ENCODE measurements at regions not wholly inside any gene's neighbourhood (a gene's known extent, or its start where the extent isn't known, plus 50 kb on each side); places are given as distances from the start of the nearest gene placed in this dataset.

- POLR2A ChIA-PET, result no interaction called here
- TF ChIP-seq REST (IDR thresholded peaks at IDR 0.05; ENCODE audit: insufficient read depth in 1 of 2, low read depth in 2 of 2, low read length in 1 of 2), result no peak
- no peak for TF ChIP-seq POLR2AphosphoS5 (IDR thresholded peaks at IDR 0.05; ENCODE audit: low read depth, low read length)
- no peak for TF ChIP-seq TCF7L2 (IDR thresholded peaks at IDR 0.05; ENCODE audit: low read depth, low read length)
- TF ChIP-seq SIN3A (IDR thresholded peaks at IDR 0.05; ENCODE audit: borderline replicate concordance, insufficient read depth, low read depth, low read length), result no peak
- TF ChIP-seq CTCF (IDR thresholded peaks at IDR 0.05), result no peak
- Histone ChIP-seq H3K9me3 (ENCODE audit: control insufficient read depth, insufficient read depth, low read depth, low read length) (no peaks in the 10 kb centered on the region), H3K36me3 (ENCODE audit: control insufficient read depth, insufficient read depth, low read length) (no peaks in the 10 kb centered on the region), H3K4me1 (ENCODE audit: control insufficient read depth, insufficient read depth, low read length) (no peaks in the 10 kb centered on the region), H3K4me3 (ENCODE audit: low read depth in 2 of 2, low read length in 2 of 2) (no peak overlapping the region), H3K27ac (ENCODE audit: low read length) (no peak overlapping the region), H3K27me3 (ENCODE audit: control insufficient read depth, insufficient read depth, low read length) (no peaks in the 10 kb centered on the region)
- ATAC-seq (no peak), DNase-seq (ENCODE audit: low read depth, low spot score) (no peak)
- in situ Hi-C loops (cut with HindIII; ENCODE audit: low pct_unique_long_range_greater_than_20kb, low sequenced_read_pairs) (no loop called here), intact Hi-C loops (cut with micrococcal nuclease; ENCODE audit: unreplicated experiment) (no loop called here)
- BruUV-seq (replicated peaks), result no TSS peak
- CTCF ChIA-PET, result no interaction called here
These were observed 224.0 kb upstream of the PDE3A start for GRCh38 chr12:20144341-20144740.

GRCh38 chr12:20148241-20148640 lies 220.1 kb upstream of the PDE3A start:
- Histone ChIP-seq H3K4me1 (ENCODE audit: control insufficient read depth, insufficient read depth, low read length) (no peaks in the 10 kb centered on the region), H3K27ac (ENCODE audit: low read length) (no peak overlapping the region), H3K36me3 (ENCODE audit: control insufficient read depth, insufficient read depth, low read length) (no peaks in the 10 kb centered on the region), H3K4me3 (ENCODE audit: low read depth in 2 of 2, low read length in 2 of 2) (no peak overlapping the region), H3K27me3 (ENCODE audit: control insufficient read depth, insufficient read depth, low read length) (no peaks in the 10 kb centered on the region), H3K9me3 (ENCODE audit: control insufficient read depth, insufficient read depth, low read depth, low read length) (no peaks in the 10 kb centered on the region)
- DNase-seq (ENCODE audit: low read depth, low spot score) (no peak), ATAC-seq (no peak)
- in situ Hi-C loops (cut with HindIII; ENCODE audit: low pct_unique_long_range_greater_than_20kb, low sequenced_read_pairs), result no loop called here
- ChIA-PET CTCF (no interaction called here), POLR2A (no interaction called here)
- BruUV-seq (replicated peaks), result no TSS peak
- TF ChIP-seq REST (IDR thresholded peaks at IDR 0.05; ENCODE audit: insufficient read depth in 1 of 2, low read depth in 2 of 2, low read length in 1 of 2) (no peak), CTCF (IDR thresholded peaks at IDR 0.05) (no peak), POLR2AphosphoS5 (IDR thresholded peaks at IDR 0.05; ENCODE audit: low read depth, low read length) (no peak), TCF7L2 (IDR thresholded peaks at IDR 0.05; ENCODE audit: low read depth, low read length) (no peak), SIN3A (IDR thresholded peaks at IDR 0.05; ENCODE audit: borderline replicate concordance, insufficient read depth, low read depth, low read length) (no peak)
- intact Hi-C loops (cut with micrococcal nuclease; ENCODE audit: unreplicated experiment), result no loop called here
